ENCODE measurements at regions not wholly inside any gene's neighbourhood (a gene's known extent, or its start where the extent isn't known, plus 50 kb on each side); places are given as distances from the start of the nearest gene placed in this dataset.

- no peak overlapping the region for H3K27ac Mint-ChIP-seq (ENCODE audit: unreplicated experiment)
- no peak overlapping the region for H3K4me3 Mint-ChIP-seq (ENCODE audit: low read depth, unreplicated experiment)
- DNase-seq, result no peak
- CTCF ChIA-PET, result no interaction called here
- H3K27me3 Mint-ChIP-seq (ENCODE audit: unreplicated experiment), result no peaks in the 10 kb centered on the region
- H3K9me3 Mint-ChIP-seq (ENCODE audit: low read depth, unreplicated experiment), result no peaks in the 10 kb centered on the region
- no peak for TF ChIP-seq CTCF (IDR thresholded peaks at IDR 0.05; ENCODE audit: unreplicated experiment)
- BruUV-seq (replicated peaks), result no TSS peak
- H3K4me1 Mint-ChIP-seq (ENCODE audit: low read depth, unreplicated experiment), result peaks cover 31% of the 10 kb centered on the region
- H3K36me3 Mint-ChIP-seq (ENCODE audit: insufficient read depth, unreplicated experiment), result no peaks in the 10 kb centered on the region
- intact Hi-C loops (cut with micrococcal nuclease; ENCODE audit: unreplicated experiment), result no loop called here
These were observed 498.1 kb downstream of the COG6 start for GRCh38 chr13:40153516-40153915.

GRCh38 chr13:40155201-40155600, 499.7 kb downstream of the COG6 start:
- CTCF ChIA-PET, result no interaction called here
- Mint-ChIP-seq H3K9me3 (ENCODE audit: low read depth, unreplicated experiment) (no peaks in the 10 kb centered on the region), H3K27ac (ENCODE audit: unreplicated experiment) (no peak overlapping the region), H3K36me3 (ENCODE audit: insufficient read depth, unreplicated experiment) (no peaks in the 10 kb centered on the region), H3K4me1 (ENCODE audit: low read depth, unreplicated experiment) (peaks cover 23% of the 10 kb centered on the region), H3K4me3 (ENCODE audit: low read depth, unreplicated experiment) (no peak overlapping the region), H3K27me3 (ENCODE audit: unreplicated experiment) (no peaks in the 10 kb centered on the region)
- BruUV-seq (replicated peaks), result no TSS peak
- no peak for DNase-seq
- intact Hi-C loops (cut with micrococcal nuclease; ENCODE audit: unreplicated experiment), result no loop called here
- no peak for TF ChIP-seq CTCF (IDR thresholded peaks at IDR 0.05; ENCODE audit: unreplicated experiment)

- Mint-ChIP-seq H3K4me3 (ENCODE audit: low read depth, unreplicated experiment) (no peak overlapping the region), H3K36me3 (ENCODE audit: insufficient read depth, unreplicated experiment) (no peaks in the 10 kb centered on the region), H3K27me3 (ENCODE audit: unreplicated experiment) (no peaks in the 10 kb centered on the region), H3K4me1 (ENCODE audit: low read depth, unreplicated experiment) (peaks cover 7% of the 10 kb centered on the region), H3K27ac (ENCODE audit: unreplicated experiment) (no peak overlapping the region), H3K9me3 (ENCODE audit: low read depth, unreplicated experiment) (no peaks in the 10 kb centered on the region)
- CTCF ChIA-PET, result no interaction called here
- intact Hi-C loops (cut with micrococcal nuclease; ENCODE audit: unreplicated experiment), result no loop called here
- no TSS peak for BruUV-seq (replicated peaks)
- no peak for TF ChIP-seq CTCF (IDR thresholded peaks at IDR 0.05; ENCODE audit: unreplicated experiment)
- no peak for DNase-seq
These were observed 502.8 kb downstream of the COG6 start for GRCh38 chr13:40158218-40158617.

GRCh38 chr13:40158757-40159156, 503.3 kb downstream of the COG6 start:
- Mint-ChIP-seq H3K4me3 (ENCODE audit: low read depth, unreplicated experiment) (no peak overlapping the region), H3K27ac (ENCODE audit: unreplicated experiment) (no peak overlapping the region), H3K27me3 (ENCODE audit: unreplicated experiment) (no peaks in the 10 kb centered on the region), H3K4me1 (ENCODE audit: low read depth, unreplicated experiment) (peaks cover 7% of the 10 kb centered on the region), H3K9me3 (ENCODE audit: low read depth, unreplicated experiment) (no peaks in the 10 kb centered on the region), H3K36me3 (ENCODE audit: insufficient read depth, unreplicated experiment) (no peaks in the 10 kb centered on the region)
- no peak for DNase-seq
- no peak for TF ChIP-seq CTCF (IDR thresholded peaks at IDR 0.05; ENCODE audit: unreplicated experiment)
- no TSS peak for BruUV-seq (replicated peaks)
- intact Hi-C loops (cut with micrococcal nuclease; ENCODE audit: unreplicated experiment), result no loop called here
- CTCF ChIA-PET, result no interaction called here

GRCh38 chr13:40159736-40160135, 504.3 kb downstream of the COG6 start:
- DNase-seq, result no peak
- intact Hi-C loops (cut with micrococcal nuclease; ENCODE audit: unreplicated experiment), result no loop called here
- no peaks in the 10 kb centered on the region for H3K9me3 Mint-ChIP-seq (ENCODE audit: low read depth, unreplicated experiment)
- BruUV-seq (replicated peaks), result no TSS peak
- H3K36me3 Mint-ChIP-seq (ENCODE audit: insufficient read depth, unreplicated experiment), result no peaks in the 10 kb centered on the region
- peaks cover 7% of the 10 kb centered on the region for H3K4me1 Mint-ChIP-seq (ENCODE audit: low read depth, unreplicated experiment)
- H3K4me3 Mint-ChIP-seq (ENCODE audit: low read depth, unreplicated experiment), result no peak overlapping the region
- CTCF ChIA-PET, result interaction anchor here (0.8 kb wide), 1 partner anchor 14 kb away, joined by 3 read pairs; no protein-coding TSS in a partner anchor
- no peak overlapping the region for H3K27ac Mint-ChIP-seq (ENCODE audit: unreplicated experiment)
- H3K27me3 Mint-ChIP-seq (ENCODE audit: unreplicated experiment), result no peaks in the 10 kb centered on the region
- TF ChIP-seq CTCF (IDR thresholded peaks at IDR 0.05; ENCODE audit: unreplicated experiment), result no peak

Data from Calu3 (cell line).